Astrocyte of the cerebellum (primary cell): ENCODE measurements at regions not wholly inside any gene's neighbourhood (a gene's known extent, or its start where the extent isn't known, plus 50 kb on each side); places are given as distances from the start of the nearest gene placed in this dataset.

Source experiments
- DNase-seq: peaks from one replicate; pipeline ENCODE4 v3.0.0-alpha.2; 2011; ENCODE audit warnings: low read depth
- H3K4me3 ChIP-seq: 2 replicates; pipeline ENCODE4 v1.5.1; 2011; ENCODE audit warnings: mild to moderate bottlenecking, low read depth, low read length, moderate library complexity
- in situ Hi-C: cut with HindIII; loops from 2 replicates; pipeline ENCODE4 v1.10.0; 2017; ENCODE audit warnings: low sequenced_read_pairs
- TF ChIP-seq, protein P1 (sequence below): IDR thresholded peaks from 2 replicates; pipeline ENCODE4 v1.5.1; 2012; ENCODE audit warnings: low read length, low read depth, moderate library complexity, mild to moderate bottlenecking; ENCODE audit errors: missing control alignments

GRCh38 chr15:39079296-39079847, 501.5 kb upstream of the THBS1 start:
- peak; percentile 15 for DNase-seq
- TF ChIP-seq, protein P1, sequence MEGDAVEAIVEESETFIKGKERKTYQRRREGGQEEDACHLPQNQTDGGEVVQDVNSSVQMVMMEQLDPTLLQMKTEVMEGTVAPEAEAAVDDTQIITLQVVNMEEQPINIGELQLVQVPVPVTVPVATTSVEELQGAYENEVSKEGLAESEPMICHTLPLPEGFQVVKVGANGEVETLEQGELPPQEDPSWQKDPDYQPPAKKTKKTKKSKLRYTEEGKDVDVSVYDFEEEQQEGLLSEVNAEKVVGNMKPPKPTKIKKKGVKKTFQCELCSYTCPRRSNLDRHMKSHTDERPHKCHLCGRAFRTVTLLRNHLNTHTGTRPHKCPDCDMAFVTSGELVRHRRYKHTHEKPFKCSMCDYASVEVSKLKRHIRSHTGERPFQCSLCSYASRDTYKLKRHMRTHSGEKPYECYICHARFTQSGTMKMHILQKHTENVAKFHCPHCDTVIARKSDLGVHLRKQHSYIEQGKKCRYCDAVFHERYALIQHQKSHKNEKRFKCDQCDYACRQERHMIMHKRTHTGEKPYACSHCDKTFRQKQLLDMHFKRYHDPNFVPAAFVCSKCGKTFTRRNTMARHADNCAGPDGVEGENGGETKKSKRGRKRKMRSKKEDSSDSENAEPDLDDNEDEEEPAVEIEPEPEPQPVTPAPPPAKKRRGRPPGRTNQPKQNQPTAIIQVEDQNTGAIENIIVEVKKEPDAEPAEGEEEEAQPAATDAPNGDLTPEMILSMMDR: no peak
- no peak overlapping the region for H3K4me3 ChIP-seq
- in situ Hi-C loops: no loop called here

- no peak for DNase-seq
- TF ChIP-seq, protein P1: no peak
- no peak overlapping the region for H3K4me3 ChIP-seq
- in situ Hi-C loops: no loop called here
These were observed 497.7 kb upstream of the THBS1 start for GRCh38 chr15:39083213-39083612.

DNA sequence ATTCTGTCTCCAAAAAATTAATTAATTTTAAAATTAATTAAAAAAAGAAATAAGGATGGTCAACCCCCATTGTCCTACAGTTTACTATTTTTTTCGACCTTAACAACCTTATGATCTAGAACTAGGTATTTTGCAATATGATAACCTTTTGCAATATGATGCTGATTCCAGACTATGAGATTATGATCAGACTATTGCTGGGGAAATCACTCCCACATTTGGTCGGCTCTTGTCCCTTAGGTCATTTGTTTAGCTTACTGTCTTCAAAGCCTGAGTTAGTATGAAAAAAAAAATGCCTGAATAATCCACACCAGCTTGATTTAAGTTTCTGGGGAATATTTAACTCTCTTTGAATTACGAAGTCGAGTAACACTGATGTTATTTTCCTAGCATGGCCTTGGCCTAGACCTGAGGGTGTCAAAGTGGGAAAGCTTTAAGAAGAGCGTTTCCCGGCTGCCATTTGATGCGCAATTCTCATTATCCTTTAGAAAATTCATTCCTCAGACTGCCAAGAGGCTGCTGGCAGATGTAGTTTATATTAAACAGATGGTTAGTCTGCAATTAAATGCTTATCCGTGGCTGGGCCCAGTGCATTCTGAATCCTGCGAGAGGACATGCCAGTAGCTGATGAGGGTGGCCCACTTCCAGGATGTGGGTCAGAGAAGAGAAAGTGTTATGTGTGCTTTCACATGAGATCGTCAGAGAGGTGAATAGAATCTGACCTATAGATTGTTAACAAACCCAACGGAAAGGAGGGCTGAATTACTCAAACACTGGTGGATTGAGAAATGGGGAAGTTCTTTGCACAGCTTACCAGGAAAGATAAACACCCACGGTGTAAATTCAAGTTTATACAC, 496.0 kb upstream of the THBS1 start:
- DNase-seq: peak; percentile 70
- TF ChIP-seq, protein P1: no peak
- no peak overlapping the region for H3K4me3 ChIP-seq
- in situ Hi-C loops: no loop called here

- no peak overlapping the region for H3K4me3 ChIP-seq
- DNase-seq: no peak
- in situ Hi-C loops: no loop called here
- TF ChIP-seq, protein P1: no peak
These were observed 494.2 kb upstream of the THBS1 start for GRCh38 chr15:39086641-39087040.

GRCh38 chr15:39088156-39088555, 492.7 kb upstream of the THBS1 start:
- in situ Hi-C loops: no loop called here
- no peak overlapping the region for H3K4me3 ChIP-seq
- no peak for DNase-seq
- TF ChIP-seq, protein P1: no peak

DNA sequence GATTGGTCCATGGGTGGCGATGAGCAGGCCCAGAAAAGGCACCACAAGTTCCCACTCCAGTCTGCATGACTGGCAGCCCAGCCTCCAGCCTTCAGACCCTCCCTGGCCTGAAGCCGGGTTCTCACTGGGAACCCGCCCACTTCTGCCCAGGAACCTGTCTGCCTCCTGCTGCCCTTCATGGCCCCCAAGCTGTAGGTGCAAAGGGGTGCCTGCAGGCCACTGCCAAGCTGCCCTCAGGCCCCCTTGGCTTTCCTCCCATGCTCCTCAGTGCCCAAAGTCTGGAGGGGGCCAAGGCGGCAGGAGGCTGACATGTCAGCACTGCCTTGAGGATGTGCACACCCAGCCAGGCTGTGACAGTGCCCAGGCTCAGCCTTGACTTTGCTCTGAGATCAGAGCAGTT, 488.5 kb upstream of the THBS1 start:
- TF ChIP-seq, protein P1: no peak
- in situ Hi-C loops: no loop called here
- no peak overlapping the region for H3K4me3 ChIP-seq
- no peak for DNase-seq
